NCI-H2107 (cell line): ENCODE measurements at regions not wholly inside any gene's neighbourhood (a gene's known extent, or its start where the extent isn't known, plus 50 kb on each side); places are given as distances from the start of the nearest gene placed in this dataset.
"Not testable (repeated sequence)": the region's sequence is repeated elsewhere in the genome, so short reads cannot be mapped to it uniquely, and the experiment has no call there.

Experiments
- DNase-seq: peaks from one replicate; lab custom pipeline; 2025; lab: John Stamatoyannopoulos, UW

DNA sequence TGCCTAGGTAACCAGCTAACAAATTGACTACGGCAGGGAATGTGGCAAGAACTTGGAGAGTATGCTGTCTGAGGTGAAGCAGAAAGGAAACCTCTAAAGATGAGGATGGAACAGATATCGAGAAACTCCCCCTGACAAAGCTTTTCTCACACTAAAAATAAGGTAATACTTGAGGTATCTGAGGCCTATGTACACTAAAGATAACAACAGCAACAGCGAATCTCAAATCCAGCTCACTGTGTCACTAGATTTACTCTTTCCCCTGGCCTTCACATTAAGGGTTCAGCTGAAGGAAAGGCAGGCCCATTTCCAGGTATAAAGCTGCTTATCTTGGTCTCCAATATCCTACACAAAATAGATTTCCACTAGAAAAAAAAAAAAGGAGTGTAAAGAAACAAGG, 518.0 kb downstream of the KCNT2 start:
- no peak for DNase-seq

DNA sequence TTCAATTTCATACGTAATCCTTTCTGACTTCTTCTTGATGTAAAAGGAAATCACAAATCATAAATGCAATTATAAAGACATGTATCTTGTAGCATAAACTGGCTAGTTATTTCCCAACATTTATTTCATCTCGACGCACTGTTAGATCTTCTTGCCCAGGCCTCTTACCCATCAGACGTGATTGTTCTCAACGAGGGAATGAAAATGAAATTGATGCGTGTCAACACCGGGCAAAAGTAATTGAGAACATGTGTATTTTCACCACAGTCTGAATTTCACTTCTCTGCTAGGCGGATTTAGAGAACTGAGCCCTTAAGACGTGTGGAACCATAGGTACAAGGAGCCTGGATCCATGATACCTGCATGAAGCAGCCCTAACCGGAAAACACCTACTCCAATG, 519.7 kb downstream of the KCNT2 start:
- no peak for DNase-seq

DNA sequence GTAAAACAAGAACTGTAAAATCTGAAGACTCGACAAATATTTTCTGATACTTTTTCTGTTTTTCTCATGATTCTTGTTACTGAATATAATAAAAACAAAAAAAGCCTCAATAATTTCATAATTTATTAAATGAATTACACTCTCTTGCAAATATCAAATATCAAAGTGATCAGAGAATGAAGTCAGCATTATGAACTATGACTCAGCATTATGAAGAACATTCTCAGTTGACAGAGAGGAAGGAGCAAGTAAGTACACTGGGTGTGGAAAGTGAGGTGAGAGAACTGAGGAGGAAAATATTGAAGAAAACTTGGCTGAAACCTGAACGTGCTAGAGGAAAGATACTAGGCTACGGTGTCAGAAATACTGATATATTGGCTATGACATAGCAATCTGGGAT, 529.5 kb downstream of the KCNT2 start:
- no peak for DNase-seq

GRCh38 chr1:196075621-196076020, 532.6 kb downstream of the KCNT2 start:
- DNase-seq = no peak

DNA sequence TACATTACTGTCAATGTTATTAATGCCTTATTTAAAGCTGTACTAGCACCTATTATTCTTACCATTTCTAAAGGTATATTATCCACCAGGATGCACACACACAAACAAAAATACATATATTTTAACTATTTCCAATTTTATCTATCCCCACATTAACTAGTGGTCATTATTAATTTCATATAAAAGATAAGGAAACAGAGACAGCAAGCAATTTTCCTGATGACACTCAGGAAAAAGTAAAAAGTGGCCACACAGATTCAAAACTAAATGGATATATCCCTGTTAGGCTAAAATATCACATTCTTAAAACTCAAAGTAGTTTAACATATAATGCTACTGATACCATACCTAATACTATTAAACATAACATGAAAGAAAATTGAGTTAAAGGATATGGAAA, 534.1 kb downstream of the KCNT2 start:
- DNase-seq = no peak

DNA sequence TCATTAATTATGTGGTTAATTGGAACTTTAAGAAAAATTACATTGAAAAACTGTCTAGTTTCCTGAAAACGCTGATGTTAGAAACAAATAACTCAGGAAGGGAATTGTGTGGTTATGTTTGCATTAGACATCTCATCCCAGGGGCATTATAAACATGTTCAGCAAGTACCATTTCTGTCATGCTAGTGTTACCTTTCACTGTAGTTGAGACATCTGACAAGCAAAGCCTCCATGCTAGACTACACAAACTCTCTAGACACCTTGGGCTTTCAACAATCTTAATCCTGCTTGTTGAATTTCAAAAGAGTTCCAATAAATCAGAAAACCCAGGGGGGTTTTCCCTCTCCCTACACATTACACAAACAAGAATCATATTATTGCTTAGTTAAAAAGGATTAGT, 536.8 kb downstream of the KCNT2 start:
- no peak for DNase-seq

- no peak for DNase-seq
Measured at GRCh38 chr1:196070940-196071339, 537.3 kb downstream of the KCNT2 start.

DNA sequence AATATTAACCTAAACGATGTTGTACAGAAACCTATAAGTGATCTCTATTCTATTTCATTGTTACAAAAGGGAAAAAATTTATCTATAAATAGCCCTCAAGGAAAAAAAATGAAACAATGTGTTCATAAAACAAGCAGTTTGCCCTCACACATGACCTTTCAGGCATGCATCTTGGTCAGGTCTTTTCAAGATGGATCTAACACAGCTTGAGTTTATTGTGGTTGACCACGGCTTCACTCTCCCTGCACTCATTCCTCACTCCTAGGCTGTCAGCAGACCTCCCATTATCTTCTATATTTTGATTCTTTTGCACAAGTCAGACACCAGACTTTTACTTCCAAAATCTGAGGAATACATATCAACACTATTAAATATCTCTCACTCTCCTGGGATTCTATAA, 544.3 kb downstream of the KCNT2 start:
- no peak for DNase-seq

DNA sequence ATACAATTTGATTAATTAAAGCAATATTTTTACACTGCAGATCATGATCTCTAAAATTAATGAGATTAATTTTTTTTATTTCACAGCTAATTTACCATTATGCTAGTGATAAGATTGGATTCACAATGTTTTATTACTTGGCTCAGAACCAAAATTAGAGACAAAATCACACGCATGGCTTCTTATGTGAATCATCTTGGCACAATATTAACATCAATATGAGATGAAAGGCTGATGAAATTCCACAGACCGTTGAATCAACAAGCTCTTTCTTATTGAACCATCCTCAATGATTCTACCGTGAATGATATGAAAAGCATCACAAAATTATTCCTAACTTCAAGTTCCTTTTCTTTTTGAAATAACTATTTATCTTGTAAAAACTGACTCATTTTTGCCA, 544.9 kb downstream of the KCNT2 start:
- DNase-seq = no peak

DNA sequence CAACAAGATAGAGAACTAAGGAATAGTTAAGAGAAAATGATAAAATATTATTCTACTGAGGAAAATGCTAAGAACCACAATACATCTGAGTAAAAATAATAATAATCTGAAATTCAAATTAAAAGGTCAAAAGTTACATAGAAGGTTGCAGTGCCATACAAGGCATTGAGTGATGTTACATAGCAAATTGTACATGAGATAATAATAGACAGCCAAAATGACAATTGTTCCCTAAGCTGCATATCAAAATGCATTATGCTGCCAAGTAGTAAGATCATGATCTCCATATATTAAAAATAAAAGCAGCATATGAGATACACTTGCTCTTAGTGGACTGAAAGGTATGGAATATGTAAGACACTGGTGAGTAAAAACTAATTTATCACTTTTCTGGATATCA, 547.7 kb downstream of the KCNT2 start:
- DNase-seq = no peak

DNA sequence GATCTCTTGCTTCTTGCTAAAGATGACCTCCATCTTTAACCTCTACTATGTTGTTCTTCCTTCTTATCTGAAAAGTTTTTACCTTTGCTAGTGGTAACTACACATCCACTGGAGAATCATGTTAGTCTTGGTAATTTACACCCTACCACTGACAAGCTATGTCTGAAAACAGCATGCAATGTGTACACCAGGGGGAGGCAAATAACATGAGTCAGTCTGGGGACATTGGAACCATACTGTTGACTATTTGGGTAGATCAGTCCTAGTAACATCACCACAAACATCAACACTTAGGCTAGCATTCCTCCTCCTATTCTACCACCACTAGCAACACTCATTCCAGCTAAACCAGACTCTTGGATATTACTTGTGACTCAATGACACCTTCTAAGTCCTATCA, 549.0 kb downstream of the KCNT2 start:
- no peak for DNase-seq

GRCh38 chr1:196056966-196057365, 551.3 kb downstream of the KCNT2 start:
- DNase-seq = no peak

DNA sequence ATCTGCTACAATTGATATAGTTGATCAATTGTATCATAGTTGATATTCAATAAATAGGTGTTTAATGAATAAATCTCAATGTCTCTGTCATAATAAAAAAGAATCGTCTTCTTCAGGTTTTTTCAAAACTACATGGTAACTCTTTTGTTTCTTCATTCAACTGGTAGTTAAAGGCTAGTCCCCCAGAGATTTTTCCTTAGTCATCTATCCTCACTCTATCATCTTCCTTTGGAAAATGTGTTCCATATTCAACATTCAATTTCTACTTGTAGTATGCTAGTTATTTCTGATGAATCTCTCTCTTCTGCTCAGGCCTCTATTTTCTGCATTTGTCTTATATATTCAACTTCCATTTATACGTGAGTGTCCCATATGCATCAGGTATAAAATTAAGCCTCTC, 558.8 kb downstream of the KCNT2 start:
- DNase-seq = no peak

GRCh38 chr1:196043268-196043667, 565.0 kb downstream of the KCNT2 start:
- DNase-seq = no peak

GRCh38 chr1:196034080-196034706, 574.0 kb downstream of the KCNT2 start:
- DNase-seq = no peak

- DNase-seq = not testable (repeated sequence)
Measured at GRCh38 chr1:196031387-196031786, 576.9 kb downstream of the KCNT2 start.

GRCh38 chr1:196030455-196030854, 577.8 kb downstream of the KCNT2 start:
- DNase-seq = no peak

GRCh38 chr1:196029410-196029809, 578.8 kb downstream of the KCNT2 start:
- DNase-seq = no peak

GRCh38 chr1:196027127-196027526, 581.1 kb downstream of the KCNT2 start:
- no peak for DNase-seq

DNA sequence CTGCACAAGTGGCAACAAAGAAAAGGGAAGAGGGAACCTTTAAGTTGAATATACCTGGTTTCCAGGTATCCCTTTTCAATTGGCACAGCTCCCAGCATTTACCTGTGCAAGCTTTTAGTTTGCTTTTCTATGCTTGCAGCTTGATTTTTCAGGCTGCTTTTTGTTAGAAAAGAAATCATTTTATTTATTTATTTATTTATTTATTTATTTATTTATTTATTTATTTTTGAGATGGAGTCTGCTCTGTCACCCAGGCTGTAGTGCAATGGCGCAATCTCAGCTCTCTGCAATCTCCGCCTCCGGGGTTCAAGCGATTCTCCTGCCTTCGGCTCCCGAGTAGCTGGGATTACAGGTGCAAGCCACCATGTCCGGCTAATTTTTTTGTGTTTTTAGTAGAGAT, 587.1 kb downstream of the KCNT2 start:
- not testable (repeated sequence) for DNase-seq

DNA sequence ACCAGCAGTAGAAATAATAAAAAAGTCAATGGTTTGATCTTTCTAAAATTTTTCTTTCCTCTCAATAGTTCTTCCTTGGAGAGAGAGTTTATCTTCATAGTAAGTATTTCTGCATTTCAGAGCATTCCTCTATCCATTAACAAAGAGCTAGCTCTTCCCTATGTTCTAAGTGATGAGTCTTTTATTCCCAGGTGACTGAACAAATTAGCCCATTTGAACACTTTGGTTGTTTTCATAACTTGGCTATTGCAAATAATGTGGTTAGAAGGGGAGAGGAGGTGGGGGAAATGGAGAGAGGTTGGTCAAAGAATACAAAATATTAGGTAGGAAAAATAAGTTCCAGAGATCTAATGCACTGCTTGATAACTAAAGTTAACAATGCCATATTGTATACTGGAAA, 598.9 kb downstream of the KCNT2 start:
- DNase-seq = no peak

DNA sequence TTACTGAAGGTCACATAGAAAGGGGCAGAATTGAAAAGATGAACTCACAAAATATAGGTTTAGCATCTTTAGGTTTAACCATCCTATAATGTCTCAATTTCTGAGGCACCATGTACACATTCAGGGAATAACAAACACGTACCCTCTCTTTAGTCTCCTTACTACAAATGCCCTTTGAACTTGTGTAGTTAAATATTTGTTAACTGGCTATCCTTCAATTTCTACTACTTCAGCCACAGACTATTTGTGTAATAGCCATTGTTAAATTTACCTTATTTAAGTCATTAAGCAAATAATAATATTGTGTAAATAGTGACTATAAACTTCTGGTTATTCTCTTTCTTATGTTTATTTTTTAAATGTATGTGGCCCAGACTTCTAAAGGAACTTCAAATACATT, 600.5 kb downstream of the KCNT2 start:
- DNase-seq = no peak

DNA sequence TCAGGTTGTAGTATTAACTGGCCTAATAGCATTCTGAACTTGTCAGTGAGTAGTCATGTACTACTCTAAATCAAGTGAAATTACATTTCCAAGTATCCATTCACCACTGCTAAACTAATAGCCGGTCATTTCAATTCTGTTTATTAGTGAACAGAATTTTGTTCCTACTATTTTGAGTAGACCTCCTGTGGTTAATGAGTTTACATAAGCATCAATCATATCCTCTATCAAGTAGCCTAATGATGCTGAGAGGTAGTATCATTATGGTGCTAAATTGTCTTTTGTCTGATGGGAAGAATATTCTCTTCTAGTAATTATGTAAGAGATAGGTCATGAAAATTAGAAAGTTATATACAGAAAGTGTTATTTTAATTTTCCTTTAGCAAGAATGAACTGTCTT, 602.8 kb downstream of the KCNT2 start:
- DNase-seq = no peak

DNA sequence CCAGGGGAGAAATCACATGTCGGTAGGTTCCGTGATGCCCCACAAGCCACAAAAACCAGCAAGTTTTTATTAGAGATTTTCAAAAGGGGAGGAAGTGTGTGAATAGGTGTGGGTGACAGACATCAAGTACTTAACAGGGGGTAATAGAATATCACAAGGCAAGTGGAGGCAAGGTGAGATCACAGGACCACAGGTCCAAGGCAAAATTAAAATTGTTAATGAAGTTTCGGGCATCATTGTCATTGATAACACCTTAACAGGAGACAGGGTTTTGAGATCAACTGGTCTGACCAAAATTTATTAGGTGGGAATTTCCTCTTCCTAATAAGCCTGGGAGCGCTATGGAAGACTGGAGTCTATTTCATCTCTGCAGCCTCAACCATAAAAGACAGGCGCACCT, 603.9 kb downstream of the KCNT2 start:
- not testable (repeated sequence) for DNase-seq

GRCh38 chr1:196002906-196003305, 605.3 kb downstream of the KCNT2 start:
- no peak for DNase-seq
